Prostate gland (tissue), 2 donors: ENCODE measurements at regions not wholly inside any gene's neighbourhood (a gene's known extent, or its start where the extent isn't known, plus 50 kb on each side); places are given as distances from the start of the nearest gene placed in this dataset.

Experiments used
- DNase-seq: peaks from one replicate; pipeline ENCODE4 v3.0.0-alpha.2; 2019; ENCODE audit warnings: low spot score
- H3K27ac ChIP-seq, 2 donors: fragments of 200-600 bp; sonication (generic); 2 replicates each; pipeline ENCODE4 v1.5.1; 2017 to 2019
- H3K27me3 ChIP-seq: fragments of 200-600 bp; sonication (generic); replicated peaks from 2 replicates; pipeline ENCODE4 v1.5.1; 2019; ENCODE audit not compliant: insufficient read depth
- H3K36me3 ChIP-seq, 2 donors: fragments of 200-600 bp; sonication (generic); 1 replicate in 1 of 2; 2 replicates in 1 of 2; pipeline versions ENCODE4 v1.5.1 to v1.8.1; 2017 to 2019
- H3K4me1 ChIP-seq: fragments of 200-600 bp; sonication (generic); replicated peaks from 2 replicates; pipeline ENCODE4 v1.5.1; 2019
- H3K4me3 ChIP-seq, 2 donors: fragments of 200-600 bp; sonication (generic); 2 replicates each; pipeline ENCODE4 v1.5.1; 2017 to 2019
- H3K9me3 ChIP-seq: fragments of 200-600 bp; sonication (generic); 2 replicates; pipeline ENCODE4 v1.5.1; 2017
- CTCF ChIP-seq, 4 experiments: fragments of 200-600 bp in 2 of 4; fragments of 450-650 bp in 2 of 4; sonication (generic) in 2 of 4; IDR thresholded peaks; 1 replicate in 3 of 4; 2 replicates in 1 of 4; pipeline ENCODE4 v1.5.1; 2016 to 2019; ENCODE audit warnings: antibody characterized with exemption in 4 of 4, mild to moderate bottlenecking in 2 of 4, moderate library complexity in 2 of 4
- POLR2A ChIP-seq: fragments of 450-650 bp; IDR thresholded peaks from one replicate; pipeline ENCODE4 v1.6.1; 2016; ENCODE audit warnings: antibody characterized with exemption, mild to moderate bottlenecking
- POLR2AphosphoS5 ChIP-seq: sonication (generic); formaldehyde crosslinking; IDR thresholded peaks from one replicate; pipeline ENCODE4 v1.6.1; 2017; ENCODE audit warnings: antibody characterized with exemption
- WGBS: methylation state at CpG from one replicate; pipeline ENCODE4 v1.1.5; 2018; 5-methylcytosine and 5-hydroxymethylcytosine counted together
- intact Hi-C: fragments of 100-400 bp; cut with DNase I; formaldehyde crosslinking; loops from one replicate; pipeline ENCODE4 v1.14.2; 2022

GRCh38 chr13:61253105-61253877 is 162.4 kb downstream of the PCDH20 start:
- Histone ChIP-seq H3K27me3 (no peaks in the 10 kb centered on the region), H3K36me3 (no peaks in the 10 kb centered on the region), H3K4me1 (no peaks in the 10 kb centered on the region), H3K4me3 (no peak overlapping the region), H3K9me3 (no peaks in the 10 kb centered on the region), H3K27ac (no peak overlapping the region)
- 62% methylated on average over 3 of the region's 3 CpGs for WGBS
- DNase-seq = no peak
- TF ChIP-seq CTCF (IDR thresholded peaks at IDR 0.05) = no peak
- TF ChIP-seq POLR2A = no peak
- no peak for TF ChIP-seq POLR2AphosphoS5
- intact Hi-C loops = no loop called here

GRCh38 chr13:61252213-61252612 is 163.4 kb downstream of the PCDH20 start:
- Histone ChIP-seq H3K9me3 (no peaks in the 10 kb centered on the region), H3K36me3 (no peaks in the 10 kb centered on the region), H3K27me3 (no peaks in the 10 kb centered on the region), H3K27ac (no peak overlapping the region), H3K4me1 (no peaks in the 10 kb centered on the region), H3K4me3 (no peak overlapping the region)
- intact Hi-C loops = no loop called here
- TF ChIP-seq POLR2A (no peak), CTCF (IDR thresholded peaks at IDR 0.05) (no peak), POLR2AphosphoS5 (no peak)
- no peak for DNase-seq

- Histone ChIP-seq H3K4me1 (no peaks in the 10 kb centered on the region), H3K4me3 (no peak overlapping the region), H3K27ac (no peak overlapping the region), H3K9me3 (no peaks in the 10 kb centered on the region), H3K27me3 (no peaks in the 10 kb centered on the region), H3K36me3 (no peaks in the 10 kb centered on the region)
- DNase-seq = no peak
- intact Hi-C loops = no loop called here
- TF ChIP-seq POLR2A (no peak), POLR2AphosphoS5 (no peak)
- 74% methylated on average over 6 of the region's 6 CpGs for WGBS
These were observed 168.3 kb downstream of the PCDH20 start for GRCh38 chr13:61247149-61247936.

- no peaks in the 10 kb centered on the region for H3K4me1 ChIP-seq
- TF ChIP-seq POLR2A = no peak
- TF ChIP-seq CTCF (IDR thresholded peaks at IDR 0.05) = no peak
- TF ChIP-seq POLR2AphosphoS5 = no peak
- intact Hi-C loops = no loop called here
- no peaks in the 10 kb centered on the region for H3K36me3 ChIP-seq
- no peak for DNase-seq
- no peaks in the 10 kb centered on the region for H3K9me3 ChIP-seq
- H3K27ac ChIP-seq = no peak overlapping the region
- 47% methylated on average over 2 of the region's 2 CpGs for WGBS
- no peak overlapping the region for H3K4me3 ChIP-seq
- no peaks in the 10 kb centered on the region for H3K27me3 ChIP-seq
These were observed 169.3 kb downstream of the PCDH20 start for GRCh38 chr13:61246351-61246750.

GRCh38 chr13:61215601-61216000 is 200.0 kb downstream of the PCDH20 start:
- Histone ChIP-seq H3K36me3 (no peaks in the 10 kb centered on the region), H3K9me3 (no peaks in the 10 kb centered on the region), H3K27ac (no peak overlapping the region), H3K4me1 (no peaks in the 10 kb centered on the region), H3K27me3 (no peaks in the 10 kb centered on the region), H3K4me3 (no peak overlapping the region)
- intact Hi-C loops = no loop called here
- DNase-seq = no peak
- WGBS = 27% methylated on average over 3 of the region's 3 CpGs
- TF ChIP-seq CTCF (IDR thresholded peaks at IDR 0.05) (no peak), POLR2AphosphoS5 (no peak), POLR2A (no peak)
